ENCODE measurements at regions not wholly inside any gene's neighbourhood (a gene's known extent, or its start where the extent isn't known, plus 50 kb on each side); places are given as distances from the start of the nearest gene placed in this dataset.

DNA sequence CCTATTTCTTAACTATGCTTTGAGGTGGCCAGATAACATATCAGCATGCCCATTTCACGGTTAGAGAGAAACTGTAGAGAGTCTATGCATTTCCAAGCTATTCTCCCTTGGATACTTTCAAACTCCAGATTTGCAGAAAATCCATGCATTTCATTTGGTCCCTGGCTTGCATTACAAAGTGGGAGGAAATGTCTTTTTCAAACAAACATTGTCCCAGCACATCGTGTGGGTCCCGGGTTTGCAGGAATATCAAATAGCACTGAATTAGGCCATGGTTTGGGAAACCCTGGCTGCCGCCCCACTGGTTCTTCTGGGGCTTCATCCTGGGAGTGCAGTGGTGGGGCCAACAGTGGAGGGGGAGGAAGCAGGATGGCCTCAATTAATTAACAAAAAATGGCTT, 171.9 kb downstream of the IRX5 start:
- no peak for DNase-seq (ENCODE audit: low read depth)
- no peak overlapping the region for H3K4me3 ChIP-seq (ENCODE audit: low read depth, low read length)
- no peak for TF ChIP-seq CTCF (conservative IDR thresholded peaks at IDR 0.05; ENCODE audit: low read depth, low read length)

DNA sequence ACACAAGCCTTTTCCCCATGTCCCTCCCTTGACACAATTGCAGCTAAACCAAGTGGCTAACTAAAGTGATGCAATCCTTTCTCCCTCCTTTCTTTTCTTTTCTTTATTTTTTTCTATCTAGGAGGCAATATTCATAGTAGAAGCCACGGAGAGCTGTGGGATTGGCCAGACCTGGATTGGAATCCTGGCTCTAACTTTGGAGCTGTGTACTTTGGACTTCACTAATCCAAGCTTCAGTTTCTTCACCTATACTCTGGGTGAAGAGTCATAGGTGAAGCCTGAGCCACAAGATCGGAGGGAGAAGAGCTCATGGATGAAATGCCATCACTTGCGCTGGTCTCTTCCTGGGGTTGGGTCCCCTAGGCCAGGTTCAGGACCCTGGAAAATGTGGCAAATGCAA, 177.2 kb downstream of the IRX5 start:
- no peak for TF ChIP-seq CTCF (conservative IDR thresholded peaks at IDR 0.05; ENCODE audit: low read depth, low read length)
- no peak for DNase-seq (ENCODE audit: low read depth)
- no peak overlapping the region for H3K4me3 ChIP-seq (ENCODE audit: low read depth, low read length)

- no peak for TF ChIP-seq CTCF (conservative IDR thresholded peaks at IDR 0.05; ENCODE audit: low read depth, low read length)
- no peak overlapping the region for H3K4me3 ChIP-seq (ENCODE audit: low read depth, low read length)
- no peak for DNase-seq (ENCODE audit: low read depth)
These were observed 182.5 kb downstream of the IRX5 start for GRCh38 chr16:55113210-55113609.

- no peak for DNase-seq (ENCODE audit: low read depth)
- TF ChIP-seq CTCF (conservative IDR thresholded peaks at IDR 0.05; ENCODE audit: low read depth, low read length) = no peak
- H3K4me3 ChIP-seq (ENCODE audit: low read depth, low read length) = no peak overlapping the region
These were observed 184.8 kb downstream of the IRX5 start for GRCh38 chr16:55115506-55115905.

DNA sequence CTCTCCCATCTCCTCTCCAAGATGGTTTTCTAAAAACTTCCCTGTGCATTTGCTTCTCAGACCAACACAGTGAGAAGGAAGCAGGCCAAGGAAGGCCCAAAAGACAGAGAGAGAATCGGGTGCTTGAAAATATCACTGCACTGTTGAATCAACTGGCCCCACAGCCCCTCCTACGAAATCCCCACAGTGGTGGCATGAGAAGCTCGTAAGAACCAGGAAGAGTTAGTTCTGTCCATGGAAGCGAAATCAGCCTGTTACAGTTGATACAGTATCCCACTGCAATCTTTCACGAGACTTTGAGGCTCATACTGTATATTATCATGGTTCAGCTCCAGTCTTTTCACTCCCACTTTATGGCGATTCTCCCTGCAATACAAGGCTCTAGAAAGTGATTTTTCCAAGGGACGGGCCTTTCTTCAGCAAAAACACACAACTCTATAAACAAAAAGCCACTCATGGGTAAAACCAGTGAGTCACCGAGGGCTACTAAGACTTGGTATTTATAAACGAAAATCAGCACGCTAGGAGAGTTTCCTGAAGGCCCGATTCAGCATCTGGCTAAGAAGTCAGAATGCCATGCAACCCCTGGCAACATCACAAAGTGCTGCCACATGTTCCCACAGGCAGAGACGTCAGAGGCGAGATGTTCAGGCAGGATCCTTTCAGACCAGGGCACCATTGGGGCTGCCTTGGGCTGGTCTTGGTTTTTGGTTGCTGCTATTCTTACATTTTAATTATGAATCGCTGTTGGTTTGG, 185.7 kb downstream of the IRX5 start:
- no peak overlapping the region for H3K4me3 ChIP-seq (ENCODE audit: low read depth, low read length)
- DNase-seq (ENCODE audit: low read depth) = no peak
- no peak for TF ChIP-seq CTCF (conservative IDR thresholded peaks at IDR 0.05; ENCODE audit: low read depth, low read length)

- H3K4me3 ChIP-seq (ENCODE audit: low read depth, low read length) = no peak overlapping the region
- TF ChIP-seq CTCF (conservative IDR thresholded peaks at IDR 0.05; ENCODE audit: low read depth, low read length) = no peak
- DNase-seq (ENCODE audit: low read depth) = no peak
These were observed 188.1 kb downstream of the IRX5 start for GRCh38 chr16:55118701-55119260.

DNA sequence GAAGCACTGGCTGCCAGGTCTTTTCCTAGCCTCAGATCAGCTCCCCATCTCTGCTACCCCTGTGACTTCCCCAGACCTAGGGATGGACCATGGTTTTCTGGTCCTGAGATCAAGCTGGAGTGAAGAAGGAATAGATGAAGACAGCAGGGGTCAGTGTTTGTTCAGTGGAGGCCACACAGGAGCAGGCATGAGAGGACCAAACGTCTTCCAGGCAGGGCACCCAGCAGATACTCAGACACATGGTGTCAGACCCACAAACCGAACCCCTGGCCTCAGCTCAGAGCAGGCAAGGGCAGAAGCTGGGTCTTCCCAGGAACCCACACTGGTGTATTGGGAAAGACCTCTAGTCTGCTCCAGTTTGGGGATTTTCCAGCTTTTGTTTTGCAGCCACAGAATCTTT, 189.7 kb downstream of the IRX5 start:
- DNase-seq (ENCODE audit: low read depth) = no peak
- no peak overlapping the region for H3K4me3 ChIP-seq (ENCODE audit: low read depth, low read length)
- no peak for TF ChIP-seq CTCF (conservative IDR thresholded peaks at IDR 0.05; ENCODE audit: low read depth, low read length)
